HepG2 (cell line): ENCODE measurements at regions not wholly inside any gene's neighbourhood (a gene's known extent, or its start where the extent isn't known, plus 50 kb on each side); places are given as distances from the start of the nearest gene placed in this dataset.

Experiments used
- NCOA1 ChIP-seq: sonication (generic); formaldehyde crosslinking; IDR thresholded peaks from 2 replicates; pipeline ENCODE4 v1.9.0; 2021; ENCODE audit warnings: missing genetic modification reagents
- RXRA ChIP-seq: sonication (generic); formaldehyde crosslinking; IDR thresholded peaks from 2 replicates; pipeline ENCODE4 v1.5.1; 2020; ENCODE audit warnings: missing genetic modification reagents
- SUZ12 ChIP-seq: fragments of 150-350 bp; IDR thresholded peaks from 2 replicates; pipeline ENCODE4 v1.6.1; 2014; ENCODE audit warnings: low read depth, low read length
- TAF15 ChIP-seq: fragments of 200-400 bp; formaldehyde crosslinking; IDR thresholded peaks from one replicate; pipeline ENCODE4 v1.6.1; 2018; ENCODE audit warnings: mild to moderate bottlenecking, low read depth, low read length; ENCODE audit not compliant: poor library complexity, severe bottlenecking
- TP53 ChIP-seq: sonication (generic); formaldehyde crosslinking; conservative IDR thresholded peaks from 2 replicates; pipeline ENCODE4 v1.4.0; 2020; ENCODE audit warnings: missing genetic modification reagents
- ZBTB20 ChIP-seq: sonication (generic); formaldehyde crosslinking; IDR thresholded peaks from 2 replicates; pipeline ENCODE4 v1.8.1; 2023; ENCODE audit warnings: missing genetic modification reagents, low read depth, mild to moderate bottlenecking, borderline replicate concordance
- ZNF10 ChIP-seq: sonication (generic); formaldehyde crosslinking; IDR thresholded peaks from 2 replicates; pipeline ENCODE4 v1.4.0; 2020; ENCODE audit warnings: mild to moderate bottlenecking, low read depth, missing genetic modification reagents, borderline replicate concordance
- ZNF101 ChIP-seq: sonication (generic); formaldehyde crosslinking; IDR thresholded peaks from 2 replicates; pipeline ENCODE4 v1.4.0; 2020; ENCODE audit warnings: mild to moderate bottlenecking, low read depth, missing genetic modification reagents, borderline replicate concordance
- ZNF180 ChIP-seq: sonication (generic); formaldehyde crosslinking; IDR thresholded peaks from 2 replicates; pipeline ENCODE4 v1.4.0; 2020; ENCODE audit warnings: low read depth, missing genetic modification reagents, borderline replicate concordance
- TF ChIP-seq, protein P1 (sequence below): sonication (generic); formaldehyde crosslinking; IDR thresholded peaks from 2 replicates; pipeline ENCODE4 v1.4.0; 2020; ENCODE audit warnings: missing genetic modification reagents, borderline replicate concordance
- TF ChIP-seq, protein P2 (sequence below): sonication (generic); formaldehyde crosslinking; IDR thresholded peaks from 2 replicates; pipeline ENCODE4 v1.5.1; 2020; ENCODE audit warnings: mild to moderate bottlenecking, missing genetic modification reagents

DNA sequence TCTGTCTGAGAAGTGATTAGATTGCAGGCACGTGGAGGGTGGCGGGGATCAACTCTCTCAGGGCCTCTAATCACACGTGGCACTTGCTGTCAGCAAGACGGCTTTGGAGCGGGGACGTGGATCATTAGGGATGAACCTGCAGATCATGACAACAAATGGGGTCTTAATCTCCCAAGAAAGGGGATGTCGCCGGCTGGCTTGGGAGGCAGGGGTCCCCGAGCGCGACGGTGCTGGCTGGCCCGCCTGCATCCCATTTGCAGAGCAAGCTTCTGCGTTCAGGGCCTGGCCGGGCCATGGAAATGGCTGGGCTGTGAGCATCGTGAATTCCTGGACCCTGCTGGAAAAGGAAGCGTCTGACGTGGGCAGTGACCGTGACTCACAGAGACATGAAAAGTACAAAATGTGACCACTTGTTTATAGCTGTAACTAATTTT, 85.1 kb upstream of the SHOX start (continued):
- TF ChIP-seq ZBTB20 (CRISPR knock-in tag): no peak
- TF ChIP-seq, protein P1, sequence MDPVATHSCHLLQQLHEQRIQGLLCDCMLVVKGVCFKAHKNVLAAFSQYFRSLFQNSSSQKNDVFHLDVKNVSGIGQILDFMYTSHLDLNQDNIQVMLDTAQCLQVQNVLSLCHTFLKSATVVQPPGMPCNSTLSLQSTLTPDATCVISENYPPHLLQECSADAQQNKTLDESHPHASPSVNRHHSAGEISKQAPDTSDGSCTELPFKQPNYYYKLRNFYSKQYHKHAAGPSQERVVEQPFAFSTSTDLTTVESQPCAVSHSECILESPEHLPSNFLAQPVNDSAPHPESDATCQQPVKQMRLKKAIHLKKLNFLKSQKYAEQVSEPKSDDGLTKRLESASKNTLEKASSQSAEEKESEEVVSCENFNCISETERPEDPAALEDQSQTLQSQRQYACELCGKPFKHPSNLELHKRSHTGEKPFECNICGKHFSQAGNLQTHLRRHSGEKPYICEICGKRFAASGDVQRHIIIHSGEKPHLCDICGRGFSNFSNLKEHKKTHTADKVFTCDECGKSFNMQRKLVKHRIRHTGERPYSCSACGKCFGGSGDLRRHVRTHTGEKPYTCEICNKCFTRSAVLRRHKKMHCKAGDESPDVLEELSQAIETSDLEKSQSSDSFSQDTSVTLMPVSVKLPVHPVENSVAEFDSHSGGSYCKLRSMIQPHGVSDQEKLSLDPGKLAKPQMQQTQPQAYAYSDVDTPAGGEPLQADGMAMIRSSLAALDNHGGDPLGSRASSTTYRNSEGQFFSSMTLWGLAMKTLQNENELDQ: no peak
- TF ChIP-seq ZNF180 (CRISPR knock-in tag): no peak
- TF ChIP-seq SUZ12: no peak
- TF ChIP-seq TP53 (CRISPR knock-in tag): no peak
- no peak for TF ChIP-seq NCOA1 (CRISPR knock-in tag)
- TF ChIP-seq, protein P2, sequence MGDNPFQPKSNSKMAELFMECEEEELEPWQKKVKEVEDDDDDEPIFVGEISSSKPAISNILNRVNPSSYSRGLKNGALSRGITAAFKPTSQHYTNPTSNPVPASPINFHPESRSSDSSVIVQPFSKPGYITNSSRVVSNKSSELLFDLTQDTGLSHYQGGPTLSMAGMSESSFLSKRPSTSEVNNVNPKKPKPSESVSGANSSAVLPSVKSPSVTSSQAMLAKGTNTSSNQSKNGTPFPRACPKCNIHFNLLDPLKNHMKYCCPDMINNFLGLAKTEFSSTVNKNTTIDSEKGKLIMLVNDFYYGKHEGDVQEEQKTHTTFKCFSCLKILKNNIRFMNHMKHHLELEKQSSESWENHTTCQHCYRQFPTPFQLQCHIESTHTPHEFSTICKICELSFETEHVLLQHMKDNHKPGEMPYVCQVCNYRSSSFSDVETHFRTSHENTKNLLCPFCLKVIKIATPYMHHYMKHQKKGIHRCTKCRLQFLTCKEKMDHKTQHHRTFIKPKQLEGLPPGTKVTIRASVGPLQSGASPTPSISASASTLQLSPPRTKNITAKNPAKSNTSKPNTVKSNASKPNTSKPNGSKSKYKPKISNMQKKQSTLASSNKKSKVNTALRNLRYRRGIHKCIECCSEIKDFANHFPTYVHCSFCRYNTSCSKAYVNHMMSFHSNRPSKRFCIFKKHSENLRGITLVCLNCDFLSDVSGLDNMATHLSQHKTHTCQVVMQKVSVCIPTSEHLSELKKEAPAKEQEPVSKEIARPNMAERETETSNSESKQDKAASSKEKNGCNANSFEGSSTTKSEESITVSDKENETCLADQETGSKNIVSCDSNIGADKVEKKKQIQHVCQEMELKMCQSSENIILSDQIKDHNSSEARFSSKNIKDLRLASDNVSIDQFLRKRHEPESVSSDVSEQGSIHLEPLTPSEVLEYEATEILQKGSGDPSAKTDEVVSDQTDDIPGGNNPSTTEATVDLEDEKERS (CRISPR knock-in tag): no peak
- no peak for TF ChIP-seq TAF15
- no peak for TF ChIP-seq ZNF101 (CRISPR knock-in tag)
- no peak for TF ChIP-seq RXRA (CRISPR knock-in tag)
- no peak for TF ChIP-seq ZNF10
- TF ChIP-seq, all 625 proteins: peak for 0
